Femur (tissue), 1 donor: ENCODE measurements at regions not wholly inside any gene's neighbourhood (a gene's known extent, or its start where the extent isn't known, plus 50 kb on each side); places are given as distances from the start of the nearest gene placed in this dataset.
"Not testable (repeated sequence)": the region's sequence is repeated elsewhere in the genome, so short reads cannot be mapped to it uniquely, and the experiment has no call there.

Experiments used
- DNase-seq: peaks from one replicate; pipeline ENCODE4 v3.0.0-alpha.2; 2017

DNA sequence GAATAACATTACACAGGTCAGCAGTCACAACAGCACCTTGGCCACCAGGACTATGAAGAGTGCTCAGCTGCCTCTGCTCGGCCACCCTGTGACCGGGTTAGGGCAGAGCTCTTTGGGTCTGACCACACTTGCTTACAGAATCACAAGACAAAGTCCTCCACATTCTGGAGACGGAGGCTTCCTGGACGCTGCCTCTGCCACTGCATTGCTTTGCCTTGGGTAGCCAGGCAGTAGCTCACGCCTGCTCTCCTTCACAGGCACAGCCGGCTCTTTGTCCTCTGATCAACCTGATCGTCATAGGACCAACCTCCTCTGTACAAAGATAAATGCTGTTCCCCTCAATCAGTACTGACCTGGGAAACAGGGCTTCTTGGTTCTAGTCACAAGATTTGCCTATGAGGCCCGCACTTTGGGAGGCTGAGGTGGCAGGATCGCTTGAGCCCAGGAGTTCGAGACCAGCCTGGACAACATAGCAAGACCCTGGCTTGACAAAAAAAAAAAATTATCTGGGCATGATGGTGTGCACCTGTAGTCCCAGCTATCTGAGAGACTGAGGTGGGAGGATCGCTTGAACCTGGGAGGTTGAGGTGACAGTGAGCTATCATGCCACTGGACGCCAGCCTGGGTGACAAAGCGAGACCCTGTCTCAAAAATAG lies 128.4 kb upstream of the IER5L start:
- DNase-seq = no peak

DNA sequence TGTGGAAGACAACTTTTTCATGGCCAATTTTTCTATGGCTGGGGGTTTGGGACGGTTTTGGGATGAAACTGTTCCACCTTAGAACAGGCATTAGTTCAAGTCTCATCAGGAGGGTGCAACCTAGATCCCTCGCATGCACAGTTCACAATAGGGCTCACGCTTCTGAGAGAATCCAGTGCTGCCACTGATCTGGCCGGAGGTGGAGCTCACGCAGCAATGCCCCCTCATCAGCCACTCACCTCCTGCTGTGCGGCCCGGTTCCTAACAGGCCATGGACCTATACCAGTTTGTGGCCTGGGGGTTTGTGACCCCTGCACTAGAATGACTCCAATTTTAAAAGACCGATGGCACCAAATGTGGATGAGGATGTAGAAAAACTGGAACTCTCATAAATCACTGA lies 127.2 kb upstream of the IER5L start:
- DNase-seq = no peak

DNA sequence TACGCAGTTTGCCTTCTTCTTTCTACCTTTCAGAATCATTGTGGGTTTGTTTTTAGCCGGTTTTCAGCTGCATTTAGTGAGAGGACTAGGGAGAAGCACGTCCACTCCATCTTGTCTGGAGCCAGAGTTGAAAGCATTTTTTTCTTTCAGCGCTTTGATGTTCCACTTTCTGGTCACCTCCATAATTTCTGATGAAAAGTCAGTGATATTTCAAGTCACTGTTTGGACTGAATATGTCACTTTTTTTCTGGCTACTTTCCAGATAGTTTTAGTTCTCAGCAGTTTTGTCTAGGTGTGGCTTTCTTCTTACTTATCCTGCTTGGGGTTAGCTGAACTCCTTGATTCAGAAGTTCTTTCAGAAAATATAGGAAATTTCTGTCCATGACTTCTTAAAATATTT lies 123.9 kb upstream of the IER5L start:
- no peak for DNase-seq

DNA sequence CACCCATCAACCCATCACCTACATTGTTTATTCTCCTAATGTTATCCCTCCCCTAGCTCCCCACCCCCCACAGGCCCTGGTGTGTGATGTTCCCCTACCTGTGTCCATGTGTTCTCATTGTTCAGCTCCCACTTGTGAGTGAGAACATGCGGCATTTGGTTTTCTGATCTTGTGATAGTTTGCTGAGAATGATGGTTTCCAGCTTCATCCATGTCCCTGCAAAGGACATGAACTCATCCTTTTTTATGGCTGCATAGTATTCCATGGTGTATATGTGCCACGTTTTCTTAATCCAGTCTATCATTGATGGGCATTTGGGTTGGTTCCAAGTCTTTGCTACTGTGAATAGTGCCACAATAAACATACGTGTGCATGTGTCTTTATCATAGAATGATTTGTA lies 118.1 kb upstream of the IER5L start:
- DNase-seq = not testable (repeated sequence)

DNA sequence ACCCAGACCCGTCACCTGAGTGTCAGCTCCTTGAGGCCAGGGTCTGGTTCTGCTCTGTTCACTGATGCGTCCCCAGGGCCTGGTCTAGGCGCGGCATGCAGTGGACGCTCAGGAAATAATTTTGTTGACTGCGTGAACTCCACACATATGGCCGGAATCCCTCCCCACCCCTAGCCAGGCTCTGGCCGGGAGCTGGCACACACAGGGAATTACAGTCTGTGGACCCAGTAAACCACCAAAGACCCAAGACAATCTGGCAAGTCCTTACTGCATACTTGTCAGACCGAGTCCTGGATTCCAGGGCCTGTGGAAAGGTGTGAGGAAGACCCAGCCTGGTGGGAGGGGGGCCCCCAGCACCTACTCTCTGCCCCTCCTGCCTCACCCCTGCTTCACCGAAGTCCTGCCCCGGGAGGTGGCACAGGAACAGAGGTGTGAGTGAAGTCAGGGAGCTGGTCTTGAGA lies 113.0 kb upstream of the IER5L start:
- DNase-seq = no peak

DNA sequence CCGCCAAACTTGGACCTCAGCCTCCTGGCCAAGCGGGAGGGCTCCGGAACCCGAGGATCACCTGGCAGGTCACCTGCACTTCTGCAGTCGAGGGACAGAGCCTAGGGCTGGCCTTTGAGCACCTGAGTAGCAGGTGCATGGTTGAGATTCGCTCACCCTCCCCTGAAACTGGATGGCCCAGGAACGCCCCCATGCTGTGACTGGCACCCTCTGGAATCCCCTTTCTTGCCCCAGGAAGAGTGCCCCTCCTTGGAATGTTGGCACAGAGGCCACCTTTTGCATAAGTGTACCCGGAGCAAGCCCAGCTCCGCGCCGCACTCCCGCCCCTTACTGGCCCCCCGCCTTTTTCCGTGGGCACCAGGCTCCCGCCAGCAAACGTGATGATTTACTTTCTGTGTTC lies 112.5 kb upstream of the IER5L start:
- no peak for DNase-seq

DNA sequence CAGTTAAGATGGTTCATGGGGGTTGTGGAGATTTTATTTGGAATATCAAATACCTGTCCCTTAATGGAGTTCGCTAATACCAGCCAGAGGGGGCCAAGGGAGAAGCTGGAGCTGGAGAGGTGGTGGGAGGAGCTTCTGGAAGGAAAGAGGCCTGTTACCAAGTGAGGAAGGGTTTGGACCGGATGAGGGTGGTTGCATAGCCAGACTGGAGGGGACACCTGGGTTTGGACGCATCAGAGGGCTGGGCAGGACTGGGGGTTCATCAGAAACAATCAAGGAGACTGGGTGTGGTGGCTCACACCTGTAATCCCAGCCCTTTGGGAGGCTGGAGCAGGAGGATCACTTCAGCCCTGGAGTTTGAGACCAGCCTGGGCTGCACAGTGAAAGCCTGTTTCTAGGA lies 111.8 kb upstream of the IER5L start:
- no peak for DNase-seq

DNA sequence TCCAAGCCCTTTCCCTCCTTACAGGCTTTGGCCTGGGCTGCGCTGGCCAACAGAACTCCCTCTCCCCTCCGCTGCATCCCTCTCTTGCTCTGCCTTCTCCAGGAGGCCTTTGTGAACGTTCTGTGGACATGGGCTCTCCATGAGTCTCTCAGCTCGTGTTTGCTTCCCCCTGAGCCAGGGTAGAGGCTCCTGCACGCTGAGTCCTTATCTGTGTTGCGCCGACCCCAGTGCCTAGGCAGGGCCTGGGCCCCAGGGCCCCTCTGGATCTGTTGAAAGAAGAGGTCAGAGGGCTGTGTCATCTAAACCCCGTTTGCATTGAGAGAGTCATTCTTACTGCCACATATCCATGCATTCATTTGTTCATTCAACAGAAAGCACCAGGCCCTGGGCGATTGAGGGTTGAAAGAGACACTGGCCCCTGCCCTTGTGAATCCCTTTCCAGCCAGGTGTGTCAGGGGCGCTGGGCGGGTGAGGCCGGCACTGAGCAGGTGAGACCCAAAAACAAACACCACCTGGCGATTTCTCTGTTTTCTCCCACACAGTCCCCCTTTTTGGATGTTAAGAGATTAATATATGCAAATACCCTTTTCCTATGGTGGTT lies 111.2 kb upstream of the IER5L start:
- no peak for DNase-seq

DNA sequence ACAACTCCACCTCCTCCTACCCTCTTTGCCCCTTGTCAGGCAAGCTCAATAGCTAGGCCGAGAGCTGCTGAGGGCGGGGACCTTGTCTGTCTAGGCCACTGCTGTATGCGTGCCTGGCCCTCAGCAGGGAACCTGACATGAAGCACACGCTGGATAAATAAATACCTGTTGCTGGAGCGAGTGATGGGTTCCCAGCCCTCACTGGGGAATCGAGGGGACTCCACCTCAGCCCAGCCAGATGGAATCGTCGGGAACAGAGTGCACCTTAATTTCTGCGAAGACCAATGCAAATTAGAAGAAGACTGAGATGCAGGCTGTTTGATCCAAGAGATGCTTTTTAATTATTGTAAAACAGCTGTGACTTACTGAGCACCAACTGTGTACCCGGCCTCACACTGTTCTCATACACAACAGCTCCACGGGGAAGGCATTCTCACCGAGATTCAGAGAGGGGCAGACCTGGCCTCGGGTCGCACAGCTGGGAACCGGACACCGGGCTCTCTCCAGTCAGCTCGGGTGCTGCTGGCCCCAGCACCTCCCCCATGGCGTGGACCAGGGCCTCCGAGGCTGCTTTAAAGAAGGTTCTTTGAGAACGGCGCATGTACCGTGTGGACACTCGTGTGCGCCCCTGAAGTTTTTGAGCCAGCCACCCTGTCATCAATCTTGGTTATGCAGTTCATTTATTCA lies 109.7 kb upstream of the IER5L start:
- no peak for DNase-seq

DNA sequence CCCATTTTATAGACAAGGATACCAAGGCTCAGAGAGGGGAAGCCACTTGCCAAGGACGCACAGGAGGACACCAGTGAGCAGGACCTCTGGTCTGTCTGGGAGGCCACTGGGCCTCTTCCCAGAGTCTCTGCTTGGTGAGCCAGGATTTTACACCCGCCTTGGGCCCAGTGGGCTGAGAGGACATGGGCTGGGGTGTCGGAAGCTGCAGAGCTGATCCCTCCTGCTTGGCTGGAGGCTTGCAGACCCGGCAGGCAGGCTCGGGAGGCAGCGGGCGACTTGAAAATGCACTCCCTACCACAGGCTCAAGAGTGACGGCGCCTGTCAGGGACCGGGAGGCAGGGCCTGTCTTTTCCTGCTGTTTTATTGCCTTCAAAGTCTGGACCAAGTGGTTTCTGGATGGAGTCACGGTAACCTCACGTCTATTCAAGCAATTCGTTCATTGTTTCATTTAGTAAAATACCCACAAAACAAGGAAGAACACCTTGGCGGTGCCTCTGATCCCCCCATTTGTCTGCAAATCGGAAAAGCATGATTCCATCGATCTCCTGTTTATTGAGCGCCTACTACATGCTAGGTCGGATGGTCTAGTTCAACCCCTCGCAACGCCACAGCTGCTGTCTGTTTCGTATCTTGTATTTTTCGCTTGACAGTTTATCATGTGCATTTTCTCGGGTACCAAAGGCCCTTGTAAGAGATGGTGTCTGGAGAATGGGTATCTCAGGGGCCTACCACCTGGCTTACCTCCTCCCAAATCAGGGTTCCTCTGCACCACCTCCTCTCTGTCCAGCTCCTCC lies 108.1 kb upstream of the IER5L start:
- DNase-seq = no peak

DNA sequence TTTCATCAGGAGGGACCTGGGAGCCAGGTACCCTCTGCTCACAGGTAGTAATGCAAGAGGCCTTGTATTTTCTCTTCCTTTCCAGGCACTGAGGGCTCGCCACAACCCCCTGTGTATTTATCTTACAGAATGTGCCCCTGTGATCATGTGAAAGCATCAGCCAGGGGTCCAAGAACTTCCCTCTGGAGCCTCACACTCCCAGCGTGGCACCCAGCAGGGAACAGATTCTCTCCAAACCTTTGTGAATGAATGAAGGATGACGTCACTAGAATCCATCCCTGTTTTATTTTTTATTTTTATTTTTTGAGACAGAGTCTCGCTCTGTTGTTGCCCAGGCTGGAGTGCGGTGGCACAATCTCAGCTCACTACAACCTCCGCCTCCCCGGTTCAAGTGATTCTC lies 107.3 kb upstream of the IER5L start:
- DNase-seq = no peak

DNA sequence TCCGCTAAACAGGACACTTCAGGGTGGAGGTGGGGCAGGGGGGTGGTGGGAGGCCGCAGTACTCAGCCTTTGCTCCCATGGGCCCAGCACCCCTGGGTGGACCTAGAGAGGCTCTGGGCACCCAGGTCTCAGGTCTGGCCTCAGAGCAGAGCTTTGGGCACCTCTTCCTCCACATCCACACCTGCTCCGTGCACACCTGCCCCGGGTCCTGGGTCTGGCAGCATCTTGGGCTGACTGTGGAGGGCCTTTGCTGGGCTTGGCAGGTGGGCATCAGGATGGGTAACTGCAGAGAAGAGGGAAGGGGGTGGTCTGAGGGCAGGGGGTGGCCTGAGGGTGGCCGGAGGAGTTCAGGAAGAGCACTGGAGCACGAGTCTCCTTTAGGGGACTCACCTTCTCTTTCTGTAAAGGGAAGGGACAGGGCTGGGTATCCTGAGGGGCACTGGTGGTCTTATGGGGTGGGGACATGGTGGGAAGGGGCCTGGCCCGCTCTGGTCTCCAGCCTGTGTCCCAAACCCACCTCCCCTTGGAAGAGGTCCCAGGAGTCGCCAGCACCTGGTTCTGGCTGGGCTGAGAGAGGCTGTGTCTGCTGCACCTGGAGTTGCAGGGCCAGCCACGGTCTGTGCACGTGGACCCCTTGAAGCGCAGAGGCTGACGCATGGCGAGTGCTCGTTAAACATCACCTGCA lies 106.7 kb upstream of the IER5L start:
- no peak for DNase-seq

DNA sequence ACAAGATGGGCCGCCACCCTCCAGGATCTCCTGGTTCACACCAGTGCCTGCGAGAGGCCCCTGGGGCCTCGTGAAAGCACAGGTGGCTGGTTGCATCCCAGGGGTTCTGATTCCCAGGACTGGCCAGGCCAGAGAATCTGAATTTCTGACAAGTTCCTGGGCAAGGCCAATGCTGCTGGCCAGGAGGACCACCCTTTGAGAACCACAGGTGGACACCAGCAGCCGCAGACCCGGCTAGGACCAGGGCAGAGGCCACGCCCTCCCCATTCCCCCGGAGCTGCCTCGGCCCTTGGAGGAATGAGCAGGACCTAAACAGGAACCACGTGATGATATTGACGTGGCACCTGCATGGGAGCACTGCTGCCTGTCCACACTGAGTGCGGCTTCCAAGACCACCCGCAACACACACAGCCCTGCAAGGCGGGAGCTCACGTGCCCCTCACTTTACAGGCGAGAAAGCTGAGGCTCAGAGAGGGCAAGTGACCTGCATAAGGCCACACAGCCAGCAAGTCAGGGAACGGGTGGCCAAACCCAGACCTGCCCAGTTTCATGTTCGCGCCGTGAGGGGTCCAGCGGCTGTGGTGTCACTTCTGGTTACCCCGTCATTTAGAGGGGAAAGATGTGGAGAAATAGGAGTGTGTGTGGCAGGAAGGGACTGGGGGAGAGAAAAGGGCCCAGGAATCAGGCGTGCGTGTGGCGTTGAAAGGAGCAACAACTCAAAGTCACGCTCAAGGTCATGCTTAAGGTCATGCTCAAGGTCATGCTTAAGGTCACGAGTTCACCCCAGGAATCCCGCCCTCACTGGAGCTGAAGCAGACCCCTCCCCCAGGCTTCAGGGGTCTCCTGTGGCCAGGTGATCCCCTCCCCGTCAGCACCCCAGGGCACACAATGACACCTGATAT lies 105.9 kb upstream of the IER5L start:
- no peak for DNase-seq

DNA sequence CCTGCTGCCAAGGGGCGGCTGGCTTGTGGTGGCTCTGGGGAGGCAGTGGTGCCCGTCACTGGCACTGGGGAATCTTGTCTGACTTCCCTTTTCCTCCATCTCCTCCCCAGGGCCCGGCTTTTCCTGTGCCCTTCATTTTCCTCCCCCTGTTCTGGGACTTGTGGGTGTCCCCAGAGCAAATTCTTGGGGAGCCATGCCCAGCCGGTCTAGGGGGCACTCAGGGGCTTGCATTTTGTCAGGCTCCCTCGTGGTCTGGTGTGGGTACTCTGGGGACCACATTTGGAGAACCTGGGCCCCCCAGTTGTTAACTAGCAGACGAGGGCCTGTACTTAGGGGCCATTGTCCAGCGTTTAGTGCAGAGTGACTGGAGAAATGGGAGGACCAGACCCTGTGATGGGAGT lies 105.2 kb upstream of the IER5L start:
- DNase-seq = no peak

DNA sequence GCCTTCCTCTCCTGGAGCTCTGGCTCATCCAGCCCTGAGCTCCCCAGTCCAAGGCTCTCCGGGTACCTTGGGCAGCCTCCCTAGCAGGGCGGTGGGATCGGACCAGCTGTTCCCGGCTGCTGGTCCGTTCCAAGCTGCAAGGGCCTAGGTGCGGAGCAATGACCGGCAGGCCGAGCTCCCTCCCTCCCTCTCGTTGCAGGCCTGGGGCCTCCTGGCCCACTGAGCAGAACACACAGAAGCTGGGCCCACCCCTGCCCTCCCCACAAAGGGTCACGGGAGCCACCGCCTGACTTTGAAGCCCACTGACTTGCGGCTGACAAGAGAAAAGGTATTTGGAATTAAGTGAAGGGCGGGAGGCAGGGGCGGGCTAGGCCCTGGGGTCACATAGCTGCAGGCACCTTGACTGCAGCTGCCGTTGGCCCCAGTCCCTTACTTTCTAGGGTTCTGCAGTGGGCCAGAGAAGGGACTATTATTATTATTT lies 104.7 kb upstream of the IER5L start:
- DNase-seq = no peak

DNA sequence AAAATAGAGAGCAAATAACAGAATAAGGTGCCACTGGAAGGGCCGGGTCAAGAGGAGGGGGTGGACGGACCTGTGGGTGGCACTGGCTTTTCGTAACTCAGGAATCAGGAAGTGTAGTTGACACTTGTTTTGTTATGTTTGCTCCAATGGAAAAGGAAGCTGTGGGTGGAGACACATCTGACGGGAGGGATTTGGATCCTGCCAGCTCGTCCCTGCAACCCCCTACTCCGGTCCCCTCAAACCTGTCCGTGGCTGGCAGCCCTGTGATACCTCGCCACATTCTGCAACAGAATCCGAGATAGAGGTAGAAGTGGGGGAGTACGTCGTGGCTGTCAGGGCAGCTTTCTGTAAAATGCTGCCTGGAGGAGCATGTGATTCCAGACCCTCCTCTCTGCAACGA lies 104.2 kb upstream of the IER5L start:
- DNase-seq = no peak

DNA sequence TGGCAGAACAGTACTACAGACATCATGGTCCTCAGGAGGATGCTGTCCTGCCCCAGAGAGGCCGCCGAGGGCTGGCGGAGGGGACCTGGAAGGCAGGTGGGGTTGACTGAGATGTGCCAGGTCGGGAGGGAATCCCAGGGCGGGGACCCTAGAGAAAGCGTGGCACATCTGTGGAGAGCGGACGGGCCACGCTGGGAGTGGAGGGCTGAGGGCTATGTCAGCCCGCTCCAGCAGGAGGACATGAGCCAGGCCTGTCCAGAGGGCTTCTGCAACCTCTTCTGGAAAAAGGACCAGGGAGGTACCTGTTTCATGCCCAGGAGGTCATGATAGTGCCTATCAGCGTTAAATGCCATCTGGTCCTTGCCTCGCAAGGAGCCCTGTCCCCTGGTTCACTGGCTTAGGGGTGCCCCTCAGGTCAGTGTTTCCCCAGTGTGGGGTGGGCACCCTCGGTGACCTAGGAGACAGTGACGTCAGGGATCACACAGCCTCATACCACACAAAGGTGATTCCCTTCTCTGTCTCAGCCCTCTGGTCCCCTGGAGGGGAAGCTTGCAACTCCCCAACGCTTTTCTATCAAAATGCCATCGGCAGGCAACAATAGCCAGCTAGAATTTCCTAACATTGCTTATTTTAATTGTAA lies 103.6 kb upstream of the IER5L start:
- DNase-seq = no peak

DNA sequence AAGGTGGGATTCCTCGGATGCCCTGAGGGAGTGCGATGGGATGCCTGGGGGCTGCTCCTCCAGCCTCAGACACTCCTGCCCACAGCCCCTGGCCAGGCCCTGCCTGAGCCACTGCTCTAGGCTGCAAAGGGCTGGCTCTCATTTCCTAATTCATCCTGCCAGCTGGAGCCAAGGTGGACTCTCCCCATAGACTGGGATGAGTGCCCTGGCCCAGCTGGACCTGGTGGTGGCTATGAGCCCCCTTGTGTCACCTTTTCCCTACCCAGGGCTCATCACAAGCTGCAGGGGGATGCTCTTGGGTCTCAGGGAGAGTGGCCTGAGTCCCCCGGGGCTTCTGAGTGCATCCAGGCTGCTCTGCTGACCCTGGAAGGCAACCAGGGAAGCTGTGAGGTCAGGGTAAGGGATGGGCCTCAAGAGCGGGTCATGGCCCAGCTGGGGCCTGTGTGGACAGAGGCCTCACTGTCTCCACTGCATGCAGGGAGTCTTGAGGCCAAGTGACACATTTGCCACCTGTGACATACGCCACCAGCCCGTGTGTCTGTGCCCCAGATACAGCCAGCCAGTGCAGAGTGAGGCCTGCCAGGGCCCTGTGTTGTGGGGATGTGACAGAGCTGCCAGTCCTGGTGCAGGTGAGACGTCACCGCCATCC lies 102.7 kb upstream of the IER5L start:
- DNase-seq = no peak

DNA sequence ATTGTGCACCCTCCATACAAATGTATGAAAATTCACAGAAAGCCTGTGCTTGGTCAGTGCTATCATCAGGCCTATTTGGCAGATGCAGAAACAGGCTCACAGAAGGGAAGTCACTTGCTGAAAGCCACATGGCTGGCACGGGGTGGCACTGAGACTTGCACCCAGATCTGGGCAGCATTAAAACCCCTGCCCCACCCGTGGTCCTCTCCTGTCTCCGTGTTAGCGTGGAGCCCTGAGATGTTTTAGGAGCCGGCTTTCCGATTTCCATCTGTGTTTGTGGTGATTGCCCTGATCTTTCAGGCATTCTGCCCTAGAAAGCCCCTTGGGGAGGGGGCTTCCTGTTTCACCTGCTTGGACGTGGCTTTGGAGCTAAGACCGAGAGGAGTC lies 102.2 kb upstream of the IER5L start:
- no peak for DNase-seq

DNA sequence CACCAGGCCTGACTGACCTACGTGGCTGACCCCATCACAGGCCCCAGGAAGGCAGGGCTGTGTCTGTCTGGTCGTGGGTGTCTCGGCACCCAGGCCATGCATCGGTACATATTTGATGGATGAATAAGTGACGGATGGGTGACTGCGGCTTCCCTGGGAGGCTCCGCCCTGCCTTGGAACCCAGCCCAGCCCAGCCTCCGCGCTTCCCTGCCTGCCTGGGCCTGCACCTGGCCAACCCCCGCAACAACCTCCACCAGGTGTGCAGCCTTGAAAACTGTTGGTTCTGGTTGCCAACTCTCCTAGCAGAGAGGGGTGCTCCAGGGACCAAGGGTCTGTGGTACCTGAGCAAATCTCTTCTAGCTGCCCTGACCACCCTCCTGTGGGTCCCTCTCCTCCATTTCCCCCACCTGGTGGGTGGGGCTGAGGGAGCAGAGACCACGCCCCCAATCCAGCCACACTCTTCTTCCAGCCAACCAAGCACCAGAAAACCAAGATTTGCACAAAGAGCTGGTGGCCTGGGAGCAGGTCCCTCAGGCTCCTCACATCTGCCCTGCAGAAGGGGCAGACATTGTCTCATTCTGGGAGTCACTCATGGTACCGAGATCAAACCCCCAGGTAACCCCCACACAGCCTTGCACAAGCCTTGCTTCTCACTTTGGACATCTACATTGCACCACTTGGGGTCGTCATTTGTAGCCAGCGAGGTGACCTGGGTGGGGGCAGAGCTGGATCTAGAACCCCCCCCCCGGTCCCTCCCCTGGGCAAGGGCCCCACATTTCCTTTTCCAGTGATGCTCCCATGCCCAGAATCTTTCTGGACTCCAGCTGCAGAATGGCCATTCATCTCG lies 100.6 kb upstream of the IER5L start:
- no peak for DNase-seq
